Kidney glomerular epithelial cell (primary cell): ENCODE measurements at regions not wholly inside any gene's neighbourhood (a gene's known extent, or its start where the extent isn't known, plus 50 kb on each side); places are given as distances from the start of the nearest gene placed in this dataset.

Source experiments
- DNase-seq: peaks from one replicate; lab custom pipeline; 2025; lab: John Stamatoyannopoulos, UW

DNA sequence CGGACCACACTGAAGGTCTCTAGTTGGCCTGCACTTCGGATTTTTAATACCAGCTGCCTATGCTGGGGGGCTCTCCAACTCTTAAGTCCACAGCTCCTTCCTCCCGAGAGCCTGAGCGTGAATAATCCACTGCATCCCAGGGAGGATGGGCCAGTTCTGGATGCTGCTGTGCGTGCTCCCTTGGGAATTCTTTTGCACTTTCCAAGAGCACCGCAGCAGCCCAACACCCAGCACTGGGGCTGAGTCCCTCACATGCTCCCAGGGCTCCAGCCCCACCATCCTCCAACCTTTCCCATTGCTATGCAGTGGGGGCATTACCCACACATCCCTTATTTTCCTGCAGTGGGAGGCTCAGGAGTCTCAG lies 136.4 kb upstream of the IQSEC1 start:
- DNase-seq: no peak

DNA sequence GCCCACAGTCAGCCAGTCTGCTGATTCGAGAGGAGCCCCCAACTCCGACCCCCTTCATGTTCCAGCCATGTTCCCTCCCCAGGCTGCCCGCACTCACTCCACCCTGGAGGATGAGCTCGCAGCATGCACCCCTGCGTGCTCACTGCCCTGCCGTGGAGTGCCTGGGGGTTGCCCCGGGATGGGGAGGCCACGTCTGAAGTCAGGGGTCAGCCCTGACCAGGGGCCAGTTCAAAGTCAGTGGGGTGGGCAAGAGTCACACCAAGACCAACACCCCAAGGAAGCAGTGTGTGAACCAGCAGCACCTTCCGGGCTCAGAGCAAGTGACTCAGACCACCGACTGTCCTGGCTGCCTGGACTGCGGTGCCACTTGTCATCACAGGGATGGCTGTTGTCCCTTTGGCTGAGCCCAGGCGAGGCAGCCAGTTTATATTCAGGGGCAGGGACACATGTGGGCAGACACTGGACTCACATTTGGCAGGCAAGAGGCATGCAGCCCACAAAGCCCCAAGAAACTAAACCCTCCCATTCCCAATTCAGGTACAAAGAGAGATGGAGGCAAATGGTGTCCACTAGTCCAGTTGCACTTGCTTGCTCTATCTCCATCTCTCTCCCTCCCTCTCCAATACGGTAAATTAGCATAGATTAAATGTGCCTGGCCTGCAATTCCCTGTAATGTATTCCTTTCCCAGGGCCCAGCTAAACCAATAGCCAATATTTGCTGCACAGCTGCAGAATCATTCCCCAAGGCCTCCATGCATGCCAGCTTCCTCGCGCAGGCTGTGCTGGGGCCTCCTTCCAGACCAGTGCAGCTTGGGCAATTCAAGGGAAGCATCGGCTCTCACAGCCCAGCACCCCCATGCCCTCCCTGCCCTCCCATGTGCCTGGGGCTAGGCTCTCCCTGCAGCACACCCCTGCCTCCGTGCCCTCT lies 135.7 kb upstream of the IQSEC1 start:
- no peak for DNase-seq

DNA sequence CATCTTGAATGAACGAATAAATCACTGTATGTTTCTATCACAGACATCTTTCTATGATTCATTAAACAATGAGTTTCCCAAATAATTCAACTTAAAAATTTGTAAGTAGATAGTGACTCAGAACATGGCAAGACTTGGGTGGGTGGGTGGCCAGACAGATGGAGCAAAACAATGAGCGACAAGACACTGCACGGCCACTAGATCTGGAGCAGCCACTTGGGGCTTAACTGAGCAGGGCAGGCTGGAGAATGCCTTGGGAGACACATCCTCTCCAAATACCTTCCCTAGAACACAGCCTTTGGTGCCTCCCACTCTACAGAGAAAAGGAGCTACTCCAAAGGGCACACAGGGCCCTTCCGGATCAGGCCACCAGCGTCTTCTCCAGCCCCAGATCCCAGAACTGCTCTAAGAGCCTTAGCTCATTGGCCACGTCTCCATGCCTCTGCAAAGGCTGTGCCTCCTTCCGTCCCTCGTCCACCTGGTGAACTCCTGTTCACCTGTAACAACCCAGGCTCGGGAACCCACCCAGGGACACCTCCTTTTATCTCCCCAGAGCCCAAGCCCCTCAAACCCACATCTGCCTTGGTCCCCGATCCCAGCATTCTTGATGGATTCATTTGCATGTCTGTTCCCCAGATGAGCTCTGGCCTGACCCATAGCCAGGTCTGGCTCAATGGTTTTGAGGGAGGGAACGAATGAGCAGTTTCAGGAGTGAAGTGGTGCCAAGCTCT lies 134.9 kb upstream of the IQSEC1 start:
- DNase-seq: no peak

DNA sequence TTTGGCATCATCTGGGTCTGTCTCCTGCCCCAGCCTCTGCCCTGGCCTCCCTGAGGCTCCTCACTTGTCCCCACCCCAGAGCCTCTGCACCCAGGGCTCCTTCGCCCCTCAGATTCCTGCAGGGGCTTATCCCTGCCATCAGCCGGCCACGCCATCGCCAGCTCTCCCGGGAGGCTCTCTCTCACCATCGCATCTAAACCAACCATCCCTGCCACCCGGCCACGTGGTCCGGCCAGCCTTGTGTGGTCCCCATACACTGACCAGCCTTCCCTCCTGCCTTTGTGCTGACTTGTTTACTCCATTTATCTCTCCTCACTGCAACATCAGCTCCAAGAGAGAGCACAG lies 134.3 kb upstream of the IQSEC1 start:
- DNase-seq: no peak

GRCh38 chr3:13206799-13207577 lies 133.8 kb upstream of the IQSEC1 start:
- no peak for DNase-seq

DNA sequence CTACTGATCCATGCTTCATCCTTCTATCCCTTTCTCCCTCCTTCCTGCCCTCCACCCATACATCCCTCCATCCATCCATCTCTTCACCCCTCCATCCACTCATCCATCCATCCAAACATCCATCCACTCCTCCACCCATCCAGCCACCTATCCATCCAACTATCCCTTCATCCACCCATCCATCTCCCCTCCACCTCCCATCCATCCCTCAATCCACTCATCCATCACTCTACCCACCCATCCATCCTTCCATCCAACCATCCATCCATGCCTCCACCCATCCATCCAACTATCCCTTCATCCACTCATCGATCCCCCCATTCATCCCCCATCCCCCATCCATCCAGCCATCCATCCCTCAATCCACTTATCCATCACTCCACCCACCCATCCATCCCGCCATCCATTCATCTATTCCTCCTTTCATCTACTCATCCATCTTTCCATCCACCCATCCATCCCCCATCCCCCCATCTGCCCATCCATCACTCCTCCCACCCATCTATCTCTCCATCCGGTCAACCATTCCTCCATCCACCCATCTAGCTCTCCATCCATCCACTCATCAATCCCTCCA lies 132.4 kb upstream of the IQSEC1 start:
- no peak for DNase-seq

- no peak for DNase-seq
Measured at GRCh38 chr3:13204177-13204581, 130.9 kb upstream of the IQSEC1 start.

- no peak for DNase-seq
Measured at GRCh38 chr3:13203398-13204176, 130.4 kb upstream of the IQSEC1 start.

GRCh38 chr3:13202744-13203397 lies 129.6 kb upstream of the IQSEC1 start:
- DNase-seq: no peak

DNA sequence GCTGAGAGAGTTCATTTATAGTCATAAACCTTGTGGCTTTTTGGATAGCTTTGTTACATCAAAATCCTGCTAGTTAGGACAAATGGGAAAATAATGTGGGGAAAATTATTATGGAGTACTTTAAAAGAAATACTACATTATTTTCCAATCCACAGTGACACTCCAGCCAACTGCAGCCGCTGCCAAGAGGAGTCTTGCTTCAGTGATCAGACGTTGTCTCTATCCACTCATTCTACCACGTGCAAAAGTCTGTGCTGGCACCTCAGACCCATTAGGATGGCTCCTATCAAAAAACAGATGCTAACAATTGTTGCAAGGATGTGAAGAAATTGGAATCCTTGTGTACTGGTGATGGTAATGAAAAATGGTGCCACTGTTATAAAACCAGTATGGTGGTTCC lies 128.6 kb upstream of the IQSEC1 start:
- no peak for DNase-seq

DNA sequence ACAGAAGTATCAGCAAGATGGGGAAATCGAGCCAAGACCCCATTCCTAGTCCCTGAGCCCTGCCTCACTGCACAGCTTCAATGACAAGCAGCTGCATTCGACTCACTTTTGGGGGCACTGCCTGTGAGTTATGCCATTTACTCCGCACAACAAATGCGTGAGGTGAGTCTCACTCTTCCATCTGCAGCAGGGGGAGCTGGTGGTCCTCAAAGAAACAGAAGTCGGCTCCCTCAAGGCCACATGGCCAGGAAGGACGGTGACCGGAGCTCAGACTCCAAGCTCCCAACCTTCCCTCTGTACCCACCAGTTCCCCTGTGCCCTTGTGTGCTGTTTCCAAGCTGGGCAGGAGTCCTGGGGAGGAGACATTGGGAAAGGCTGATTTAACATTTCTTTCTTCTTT lies 127.7 kb upstream of the IQSEC1 start:
- no peak for DNase-seq

GRCh38 chr3:13200465-13200864 lies 127.2 kb upstream of the IQSEC1 start:
- no peak for DNase-seq

DNA sequence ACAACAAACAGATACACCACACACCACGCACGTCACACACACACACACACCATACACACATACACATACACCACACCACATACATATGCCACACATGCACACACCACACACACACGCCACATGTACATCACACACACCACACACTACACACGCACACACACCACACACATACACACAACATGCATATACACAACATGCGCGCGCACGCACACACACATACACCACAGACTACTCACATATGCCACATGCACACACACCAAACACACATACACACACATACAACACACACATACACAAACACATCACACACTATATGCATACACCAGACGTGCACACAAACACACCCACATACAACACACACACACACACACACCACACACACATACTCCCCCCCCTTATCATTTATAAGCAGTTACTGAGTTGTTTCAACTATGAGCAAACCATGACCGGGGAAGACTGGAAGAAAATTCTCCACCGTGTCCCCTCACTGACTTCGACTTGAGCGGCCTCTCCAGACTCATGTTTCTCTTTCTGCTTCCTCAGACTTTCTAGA lies 126.7 kb upstream of the IQSEC1 start:
- no peak for DNase-seq

DNA sequence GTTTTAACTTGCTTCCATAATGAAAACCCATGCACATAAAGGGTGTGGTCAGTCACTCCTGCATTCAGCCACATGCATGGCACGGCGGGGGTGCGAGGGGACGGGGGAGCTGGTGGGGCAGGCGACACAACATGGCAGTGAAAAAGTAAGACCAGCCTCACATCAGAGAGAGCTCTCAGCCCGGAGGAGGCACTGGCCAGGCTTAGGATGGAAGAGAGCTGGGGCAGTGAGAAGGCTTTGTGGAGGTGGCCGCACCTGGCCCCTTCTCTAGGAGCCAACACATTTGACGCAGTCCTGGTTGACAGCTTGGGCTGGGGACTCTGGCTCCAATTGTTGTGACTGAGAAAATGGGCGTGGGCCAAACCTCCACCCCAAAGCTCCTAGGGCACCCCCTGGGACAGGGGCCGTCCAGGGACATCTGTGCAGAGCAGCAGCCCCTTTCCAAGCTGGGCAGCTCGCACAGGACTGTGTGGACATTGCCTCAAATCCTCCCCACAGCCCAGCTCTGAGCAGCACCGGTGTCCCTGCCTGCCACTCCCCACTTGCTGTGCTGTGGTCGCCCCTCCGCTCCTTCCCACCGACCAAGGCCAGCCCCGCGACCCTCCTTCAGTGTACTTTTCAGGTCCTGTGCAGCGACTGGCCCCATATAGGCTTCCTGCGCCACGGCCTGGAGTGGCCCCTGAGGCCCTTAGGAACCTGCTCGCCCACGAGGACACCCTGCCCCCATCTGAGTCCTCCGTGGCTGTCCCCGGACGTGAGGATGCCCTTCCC lies 126.0 kb upstream of the IQSEC1 start:
- no peak for DNase-seq

DNA sequence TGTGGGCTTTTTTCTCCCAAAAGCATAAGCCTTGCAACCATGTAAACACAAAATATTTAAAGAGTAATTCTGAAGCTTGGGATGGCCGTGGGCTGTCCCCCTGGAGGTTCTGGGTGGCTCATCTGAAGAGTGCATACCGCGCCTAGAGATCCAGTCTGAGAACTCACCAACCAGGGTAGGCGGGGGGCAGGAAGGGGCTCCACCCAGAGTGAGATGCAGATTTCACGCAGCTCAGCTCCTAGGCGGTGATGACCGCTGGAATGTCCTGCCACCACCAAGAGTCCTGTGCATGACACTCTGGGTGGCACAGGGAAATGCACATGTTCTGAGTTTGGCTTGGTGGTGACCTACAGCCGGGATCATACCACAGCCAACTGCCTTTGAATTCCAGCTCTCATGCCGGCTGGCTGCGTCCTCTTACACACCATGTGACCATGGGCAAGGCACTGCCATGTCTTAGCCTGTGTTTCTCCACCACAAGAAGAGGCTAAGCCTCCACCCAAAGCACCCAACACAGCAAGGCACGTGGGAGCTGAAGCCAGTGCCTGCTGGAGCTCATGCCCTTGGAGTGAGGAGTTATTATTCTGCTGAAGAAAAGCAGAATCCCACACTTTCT lies 125.1 kb upstream of the IQSEC1 start:
- DNase-seq: no peak

DNA sequence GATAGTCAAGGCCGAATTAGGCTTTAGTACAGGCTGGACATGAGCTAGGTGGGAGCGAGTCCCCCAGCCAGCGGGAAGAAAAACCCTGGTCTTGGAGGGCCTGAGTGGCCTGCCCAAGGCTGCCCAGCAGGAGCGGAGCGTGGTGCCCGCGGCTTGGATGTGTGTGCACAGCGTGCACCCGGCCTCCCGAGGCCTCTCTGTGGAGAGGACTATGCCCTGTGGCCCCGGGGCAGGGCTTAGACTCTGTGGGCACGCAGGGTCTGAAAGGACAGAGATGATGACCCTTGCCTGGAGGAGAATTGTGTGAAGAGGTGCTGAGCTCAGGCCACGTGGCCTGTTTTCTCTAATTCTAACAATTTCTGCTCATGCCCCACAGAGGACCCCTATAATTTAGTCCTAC lies 124.6 kb upstream of the IQSEC1 start:
- DNase-seq: no peak

GRCh38 chr3:13197281-13197680 lies 124.1 kb upstream of the IQSEC1 start:
- no peak for DNase-seq

- no peak for DNase-seq
Measured at GRCh38 chr3:13195374-13195773, 122.1 kb upstream of the IQSEC1 start.
